ENCODE measurements at regions not wholly inside any gene's neighbourhood (a gene's known extent, or its start where the extent isn't known, plus 50 kb on each side); places are given as distances from the start of the nearest gene placed in this dataset.

- Histone ChIP-seq H3K79me1 (ENCODE audit: low read depth in 1 of 2, low read length in 2 of 2) (no peaks in the 10 kb centered on the region), H3K18ac (ENCODE audit: low read depth, low read length) (no peak overlapping the region), H3K9ac (ENCODE audit: low read depth, low read length) (no peak overlapping the region), H3K9me1 (ENCODE audit: insufficient read depth, low read length) (no peaks in the 10 kb centered on the region), H4K20me1 (ENCODE audit: insufficient read depth, low read length) (no peaks in the 10 kb centered on the region), H4K8ac (ENCODE audit: low read depth in 2 of 2, low read length in 2 of 2) (no peak overlapping the region), H3K23ac (ENCODE audit: low read depth, low read length) (no peak overlapping the region), H2AK9ac (replicated peaks; ENCODE audit: low read depth, low read length, poor library complexity) (no peak overlapping the region), H2BK20ac (ENCODE audit: low read depth, low read length) (no peak overlapping the region), H3K14ac (replicated peaks; ENCODE audit: low read depth, low read length) (no peak overlapping the region), H3K56ac (ENCODE audit: extremely low read depth, insufficient read depth, low read length) (no peak overlapping the region), H4K91ac (ENCODE audit: insufficient read depth, low read depth, low read length) (no peak overlapping the region), H3K4me1 (ENCODE audit: control insufficient read depth, insufficient read depth, low read length) (no peaks in the 10 kb centered on the region), H3K9me3 (ENCODE audit: control insufficient read depth, insufficient read depth, low read length) (no peaks in the 10 kb centered on the region), H2AK5ac (ENCODE audit: low read depth, low read length) (no peak overlapping the region), H3K27ac (ENCODE audit: insufficient read depth, low read length) (no peak overlapping the region), H3K4me3 (ENCODE audit: insufficient read depth, low read depth, low read length) (no peak overlapping the region), H2BK5ac (ENCODE audit: low read depth, low read length, poor library complexity, severe bottlenecking) (no peak overlapping the region), H2BK120ac (ENCODE audit: low read depth, low read length) (no peak overlapping the region), H3K4me2 (ENCODE audit: low read depth, low read length) (no peak overlapping the region), H3K27me3 (ENCODE audit: control insufficient read depth, insufficient read depth, low read length) (peaks cover 14% of the 10 kb centered on the region), H4K5ac (ENCODE audit: low read depth, low read length) (no peak overlapping the region), H3K4ac (ENCODE audit: low read depth, low read length) (no peak overlapping the region), H3K36me3 (ENCODE audit: control insufficient read depth, insufficient read depth, low read length) (no peaks in the 10 kb centered on the region), H2AFZ (replicated peaks; ENCODE audit: low read length, poor library complexity) (no peak overlapping the region), H2BK15ac (ENCODE audit: low read depth, low read length) (no peak overlapping the region)
- DNase-seq (no peak), ATAC-seq (ENCODE audit: low read depth) (no peak)
- intact Hi-C loops (cut with micrococcal nuclease): no loop called here
- dilution Hi-C loops (cut with HindIII; ENCODE audit: low sequenced_read_pairs, unreplicated experiment): no loop called here
- ChIA-PET POLR2A (ENCODE audit: unreplicated experiment) (no interaction called here), CTCF (no interaction called here)
- in situ Hi-C loops (cut with MboI; ENCODE audit: low sequenced_read_pairs): no loop called here
- TF ChIP-seq RCOR1 (IDR thresholded peaks at IDR 0.05; ENCODE audit: insufficient replicate concordance, low read length): no peak
- WGBS, 2 experiments (ENCODE audit: extremely low coverage in 2 of 2, insufficient read length in 1 of 2): 65% methylated on average over 4 of the region's 11 CpGs; no CpG with 5 or more reads in 1 of the 2 experiments
- BruUV-seq (replicated peaks): no TSS peak
Measured at GRCh38 chr5:171688696-171689495, 96.7 kb upstream of the SMIM23 start.
